ENCODE measurements at regions not wholly inside any gene's neighbourhood (a gene's known extent, or its start where the extent isn't known, plus 50 kb on each side); places are given as distances from the start of the nearest gene placed in this dataset.
"Not testable (repeated sequence)": the region's sequence is repeated elsewhere in the genome, so short reads cannot be mapped to it uniquely, and the experiment has no call there.

DNA sequence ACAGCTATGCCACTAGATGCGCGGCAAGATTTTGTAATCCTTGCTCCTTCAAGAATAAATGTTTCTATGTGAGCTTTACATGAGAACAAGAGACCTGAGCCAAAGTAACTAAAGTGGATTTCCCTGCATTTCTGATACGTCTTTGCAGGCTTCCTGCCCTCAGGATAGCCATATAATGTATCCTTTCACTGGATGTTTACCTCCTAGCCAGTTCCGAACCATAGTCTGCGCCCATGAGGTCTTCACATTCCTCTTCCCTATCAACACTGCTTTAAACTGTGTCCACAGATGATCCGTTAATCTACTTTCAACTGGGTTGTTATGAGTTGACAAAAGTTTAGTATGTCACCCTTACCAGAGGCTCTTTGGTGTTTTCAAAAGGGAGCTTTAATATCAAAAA is 1889.1 kb upstream of the AGA start:
- no peaks in the 10 kb centered on the region for H3K27me3 ChIP-seq
- intact Hi-C loops (cut with DNase I; ENCODE audit: low total_unique reads) = no loop called here
- in situ Hi-C loops (cut with MboI; ENCODE audit: low sequenced_read_pairs in 4 of 4) = no loop called here
- DNase-seq (no peak), ATAC-seq (no peak)
- H3K4me1 ChIP-seq = no peaks in the 10 kb centered on the region
- no peak overlapping the region for H3K4me3 ChIP-seq
- no peaks in the 10 kb centered on the region for H3K9me3 ChIP-seq
- H3K36me3 ChIP-seq = no peaks in the 10 kb centered on the region
- H3K27ac ChIP-seq = no peak overlapping the region
- TF ChIP-seq, protein P1, sequence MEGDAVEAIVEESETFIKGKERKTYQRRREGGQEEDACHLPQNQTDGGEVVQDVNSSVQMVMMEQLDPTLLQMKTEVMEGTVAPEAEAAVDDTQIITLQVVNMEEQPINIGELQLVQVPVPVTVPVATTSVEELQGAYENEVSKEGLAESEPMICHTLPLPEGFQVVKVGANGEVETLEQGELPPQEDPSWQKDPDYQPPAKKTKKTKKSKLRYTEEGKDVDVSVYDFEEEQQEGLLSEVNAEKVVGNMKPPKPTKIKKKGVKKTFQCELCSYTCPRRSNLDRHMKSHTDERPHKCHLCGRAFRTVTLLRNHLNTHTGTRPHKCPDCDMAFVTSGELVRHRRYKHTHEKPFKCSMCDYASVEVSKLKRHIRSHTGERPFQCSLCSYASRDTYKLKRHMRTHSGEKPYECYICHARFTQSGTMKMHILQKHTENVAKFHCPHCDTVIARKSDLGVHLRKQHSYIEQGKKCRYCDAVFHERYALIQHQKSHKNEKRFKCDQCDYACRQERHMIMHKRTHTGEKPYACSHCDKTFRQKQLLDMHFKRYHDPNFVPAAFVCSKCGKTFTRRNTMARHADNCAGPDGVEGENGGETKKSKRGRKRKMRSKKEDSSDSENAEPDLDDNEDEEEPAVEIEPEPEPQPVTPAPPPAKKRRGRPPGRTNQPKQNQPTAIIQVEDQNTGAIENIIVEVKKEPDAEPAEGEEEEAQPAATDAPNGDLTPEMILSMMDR (IDR thresholded peaks at IDR 0.05 in 4 of 5, conservative IDR thresholded peaks at IDR 0.05 in 1 of 5) = no peak
- TF ChIP-seq POLR2A (IDR thresholded peaks at IDR 0.05) = no peak

DNA sequence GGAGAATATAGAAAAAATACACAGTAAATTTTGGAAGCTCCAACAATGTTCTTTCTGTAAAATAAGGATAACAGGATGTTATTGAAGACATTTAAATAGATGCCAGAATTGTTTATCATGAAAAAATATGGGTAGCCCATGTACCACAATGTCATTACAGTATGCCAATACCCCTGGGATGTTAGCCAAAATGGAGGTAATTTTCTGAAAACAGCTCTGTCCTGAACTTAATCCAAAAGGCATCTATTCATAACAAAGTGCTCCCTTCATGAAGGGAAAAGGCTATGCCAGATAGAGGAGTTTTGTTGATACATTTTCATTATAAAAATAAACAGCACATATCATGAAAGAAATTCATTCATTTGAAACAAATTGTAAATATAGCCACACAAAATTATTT is 1902.6 kb upstream of the AGA start:
- in situ Hi-C loops (cut with MboI; ENCODE audit: low sequenced_read_pairs in 4 of 4) (no loop called here), intact Hi-C loops (cut with DNase I; ENCODE audit: low total_unique reads) (no loop called here)
- ATAC-seq (no peak), DNase-seq (no peak)
- H3K27ac ChIP-seq = no peak overlapping the region
- no peaks in the 10 kb centered on the region for H3K27me3 ChIP-seq
- no peaks in the 10 kb centered on the region for H3K36me3 ChIP-seq
- H3K4me3 ChIP-seq = no peak overlapping the region
- TF ChIP-seq POLR2A (IDR thresholded peaks at IDR 0.05) = no peak
- TF ChIP-seq, protein P1 (IDR thresholded peaks at IDR 0.05 in 4 of 5, conservative IDR thresholded peaks at IDR 0.05 in 1 of 5) = no peak
- no peaks in the 10 kb centered on the region for H3K4me1 ChIP-seq
- H3K9me3 ChIP-seq = no peaks in the 10 kb centered on the region

DNA sequence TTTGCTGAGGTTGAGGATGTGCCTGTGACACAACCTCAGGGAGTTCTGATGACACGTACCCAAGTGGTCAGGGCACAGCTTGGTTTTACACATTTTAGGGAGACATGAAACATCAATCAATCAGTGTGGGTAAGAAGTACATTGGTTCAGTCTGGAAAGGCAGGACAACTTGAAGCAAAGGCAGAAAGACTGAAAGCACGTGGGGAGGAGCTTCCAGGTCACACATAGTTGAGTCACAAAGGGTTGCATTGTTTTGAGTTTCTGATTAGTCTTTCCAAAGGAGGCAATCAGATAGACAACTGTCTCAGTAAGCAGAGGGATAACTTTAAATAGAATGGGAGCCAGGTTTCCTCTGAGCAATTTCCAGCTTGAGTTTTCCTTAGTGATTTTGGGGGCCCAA is 1910.0 kb upstream of the AGA start:
- in situ Hi-C loops (cut with MboI; ENCODE audit: low sequenced_read_pairs in 4 of 4) = no loop called here
- TF ChIP-seq POLR2A (IDR thresholded peaks at IDR 0.05) = no peak
- TF ChIP-seq, protein P1 (IDR thresholded peaks at IDR 0.05 in 4 of 5, conservative IDR thresholded peaks at IDR 0.05 in 1 of 5) = no peak
- H3K27me3 ChIP-seq = no peaks in the 10 kb centered on the region
- intact Hi-C loops (cut with DNase I; ENCODE audit: low total_unique reads) = no loop called here
- no peak overlapping the region for H3K27ac ChIP-seq
- DNase-seq (no peak), ATAC-seq (no peak)
- H3K4me1 ChIP-seq = no peaks in the 10 kb centered on the region
- no peaks in the 10 kb centered on the region for H3K36me3 ChIP-seq
- no peak overlapping the region for H3K4me3 ChIP-seq
- H3K9me3 ChIP-seq = no peaks in the 10 kb centered on the region

DNA sequence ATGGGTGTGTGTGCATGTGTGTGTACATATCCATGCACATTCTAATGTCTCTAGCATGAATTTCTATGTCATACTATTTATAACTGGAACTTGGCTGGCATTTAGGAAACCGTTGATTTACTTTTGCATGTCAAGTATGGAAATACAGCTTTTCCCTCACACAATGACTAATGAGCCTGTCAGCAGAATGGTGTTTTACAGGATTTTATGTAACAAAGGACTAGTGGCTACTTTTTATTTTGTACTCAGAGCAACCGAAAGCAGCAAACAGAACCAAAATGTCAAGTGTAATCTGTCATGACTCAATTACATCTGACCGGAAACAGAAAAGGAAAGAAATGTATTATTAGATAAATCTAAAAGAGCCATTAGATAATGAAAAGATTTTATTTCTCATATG is 1911.5 kb upstream of the AGA start:
- H3K4me1 ChIP-seq = no peaks in the 10 kb centered on the region
- no peaks in the 10 kb centered on the region for H3K9me3 ChIP-seq
- no peaks in the 10 kb centered on the region for H3K27me3 ChIP-seq
- in situ Hi-C loops (cut with MboI; ENCODE audit: low sequenced_read_pairs in 4 of 4) (no loop called here), intact Hi-C loops (cut with DNase I; ENCODE audit: low total_unique reads) (no loop called here)
- ATAC-seq (no peak), DNase-seq (no peak)
- H3K27ac ChIP-seq = no peak overlapping the region
- H3K4me3 ChIP-seq = no peak overlapping the region
- H3K36me3 ChIP-seq = no peaks in the 10 kb centered on the region
- TF ChIP-seq POLR2A (IDR thresholded peaks at IDR 0.05) = no peak
- TF ChIP-seq, protein P1 (IDR thresholded peaks at IDR 0.05 in 4 of 5, conservative IDR thresholded peaks at IDR 0.05 in 1 of 5) = no peak

DNA sequence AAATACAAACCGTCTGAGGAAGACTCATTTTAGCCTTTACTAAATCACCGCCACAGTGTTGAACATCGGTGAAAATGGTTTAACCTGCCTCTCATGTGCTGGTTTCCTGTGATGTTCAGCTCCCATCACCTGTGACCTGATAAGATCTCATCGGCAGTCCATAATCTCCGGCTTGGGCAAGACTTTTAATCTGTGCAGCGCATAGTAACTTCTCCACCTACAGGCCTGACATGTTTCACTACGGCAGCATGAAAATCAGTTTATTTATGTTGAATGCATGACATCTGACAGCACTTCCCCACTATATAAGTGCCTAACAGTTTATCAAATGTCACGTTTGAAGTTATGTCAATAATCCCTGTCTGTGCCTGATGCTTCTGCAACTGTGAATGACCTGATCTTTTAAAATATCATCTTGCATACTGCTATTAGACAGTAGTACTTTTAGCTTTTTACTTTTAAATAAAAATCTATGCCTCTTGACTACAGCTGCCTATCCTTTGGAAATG is 1919.8 kb upstream of the AGA start:
- intact Hi-C loops (cut with DNase I; ENCODE audit: low total_unique reads) = no loop called here
- in situ Hi-C loops (cut with MboI; ENCODE audit: low sequenced_read_pairs in 4 of 4) = no loop called here
- Histone ChIP-seq H3K4me1 (no peaks in the 10 kb centered on the region), H3K4me3 (no peak overlapping the region), H3K27ac (no peak overlapping the region), H3K36me3 (no peaks in the 10 kb centered on the region), H3K9me3 (no peaks in the 10 kb centered on the region), H3K27me3 (no peaks in the 10 kb centered on the region)
- no peak for ATAC-seq
- TF ChIP-seq, protein P1 (IDR thresholded peaks at IDR 0.05 in 4 of 5, conservative IDR thresholded peaks at IDR 0.05 in 1 of 5) = no peak
- TF ChIP-seq POLR2A (IDR thresholded peaks at IDR 0.05) = no peak
- DNase-seq = no peak

DNA sequence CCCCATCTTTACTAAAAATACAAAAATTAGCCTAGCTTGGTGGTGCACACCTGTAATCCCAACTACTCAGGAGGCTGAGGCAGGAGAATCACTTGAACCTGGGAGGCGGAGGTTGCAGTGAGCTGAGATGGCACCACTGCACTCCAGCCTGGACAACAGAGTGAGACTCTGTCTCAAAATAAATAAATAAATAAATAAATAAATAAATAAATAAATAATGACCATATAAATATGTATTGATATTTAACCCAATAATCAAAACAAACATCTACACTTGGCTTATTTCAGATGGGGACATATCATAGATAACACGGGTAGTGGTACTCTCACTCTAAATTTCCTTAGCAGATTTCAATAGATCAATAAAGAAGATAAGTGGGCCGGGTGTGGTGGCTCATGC is 1923.7 kb upstream of the AGA start:
- H3K9me3 ChIP-seq; intact Hi-C loops (cut with DNase I; ENCODE audit: low total_unique reads); H3K36me3 ChIP-seq; in situ Hi-C loops (cut with MboI; ENCODE audit: low sequenced_read_pairs in 4 of 4); H3K27me3 ChIP-seq; ATAC-seq; H3K27ac ChIP-seq; H3K4me3 ChIP-seq; H3K4me1 ChIP-seq; DNase-seq: not testable (repeated sequence)

Data from gastrocnemius medialis (tissue), 4 donors.